ENCODE measurements at regions not wholly inside any gene's neighbourhood (a gene's known extent, or its start where the extent isn't known, plus 50 kb on each side); places are given as distances from the start of the nearest gene placed in this dataset.

GRCh38 chr22:49184736-49185135, 642.9 kb downstream of the BRD1 start:
- no peak for TF ChIP-seq CTCF (IDR thresholded peaks at IDR 0.05; ENCODE audit: insufficient read depth, missing control alignments)
- DNase-seq (ENCODE audit: insufficient read length, low spot score) (no peak), FAIRE-seq (no peak)

GRCh38 chr22:49183826-49184216, 643.9 kb downstream of the BRD1 start:
- no peak for DNase-seq (ENCODE audit: insufficient read length, low spot score)
- no peak for FAIRE-seq

GRCh38 chr22:49183208-49183825, 644.4 kb downstream of the BRD1 start:
- FAIRE-seq (no peak), DNase-seq (ENCODE audit: insufficient read length, low spot score) (no peak)
- no peak for TF ChIP-seq CTCF (IDR thresholded peaks at IDR 0.05; ENCODE audit: insufficient read depth, missing control alignments)

More at GRCh38 chr22:49183826-49184216, 643.9 kb downstream of the BRD1 start:
- no peak for TF ChIP-seq CTCF (IDR thresholded peaks at IDR 0.05; ENCODE audit: insufficient read depth, missing control alignments)

- no peak for DNase-seq (ENCODE audit: insufficient read length, low spot score)
- no peak for FAIRE-seq
- TF ChIP-seq CTCF (IDR thresholded peaks at IDR 0.05; ENCODE audit: insufficient read depth, missing control alignments) = no peak
Observed at GRCh38 chr22:49182416-49182815, 645.3 kb downstream of the BRD1 start.

GRCh38 chr22:49181942-49182341, 645.7 kb downstream of the BRD1 start:
- DNase-seq (ENCODE audit: insufficient read length, low spot score) = no peak
- TF ChIP-seq CTCF (IDR thresholded peaks at IDR 0.05; ENCODE audit: insufficient read depth, missing control alignments) = no peak
- no peak for FAIRE-seq

- no peak for DNase-seq (ENCODE audit: insufficient read length, low spot score)
- no peak for TF ChIP-seq CTCF (IDR thresholded peaks at IDR 0.05; ENCODE audit: insufficient read depth, missing control alignments)
- no peak for FAIRE-seq
Observed at GRCh38 chr22:49181431-49181830, 646.2 kb downstream of the BRD1 start.

- FAIRE-seq (no peak), DNase-seq (ENCODE audit: insufficient read length, low spot score) (no peak)
- TF ChIP-seq CTCF (IDR thresholded peaks at IDR 0.05; ENCODE audit: insufficient read depth, missing control alignments) = no peak
Observed at GRCh38 chr22:49180683-49181024, 647.0 kb downstream of the BRD1 start.

Data from D721Med (cell line).